Stimulated activated CD4-positive, alpha-beta T cell treated with anti-CD3 and anti-CD28 coated beads, TNF-alpha, amount 100 ng/mL, for 48 hours (primary cell): ENCODE measurements at regions not wholly inside any gene's neighbourhood (a gene's known extent, or its start where the extent isn't known, plus 50 kb on each side); places are given as distances from the start of the nearest gene placed in this dataset.
A peak's percentile ranks its signal among the peaks of the same experiment; 100 is the strongest.

Source experiments
- DNase-seq, 3 donors: peaks; one replicate each; pipeline ENCODE4 v3.0.0-alpha.2; 2020; ENCODE audit warnings: low read depth in 3 of 3

DNA sequence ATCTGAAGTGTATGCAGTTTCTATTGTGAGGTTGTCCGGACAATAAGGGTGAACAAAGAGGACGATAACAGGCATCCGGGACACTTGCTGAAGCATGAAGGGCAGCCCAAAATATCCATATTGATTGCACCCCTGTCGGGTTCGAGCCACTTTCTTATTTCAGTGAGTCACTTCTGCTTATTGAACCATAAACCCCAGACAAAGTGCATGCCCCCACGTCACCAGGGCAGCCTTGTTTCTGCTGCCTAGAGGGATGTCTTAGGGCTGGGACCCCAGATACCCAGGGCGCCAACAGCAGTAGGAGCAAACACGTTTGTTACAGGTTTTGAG, 175.3 kb upstream of the LYZL1 start:
- DNase-seq: no peak

DNA sequence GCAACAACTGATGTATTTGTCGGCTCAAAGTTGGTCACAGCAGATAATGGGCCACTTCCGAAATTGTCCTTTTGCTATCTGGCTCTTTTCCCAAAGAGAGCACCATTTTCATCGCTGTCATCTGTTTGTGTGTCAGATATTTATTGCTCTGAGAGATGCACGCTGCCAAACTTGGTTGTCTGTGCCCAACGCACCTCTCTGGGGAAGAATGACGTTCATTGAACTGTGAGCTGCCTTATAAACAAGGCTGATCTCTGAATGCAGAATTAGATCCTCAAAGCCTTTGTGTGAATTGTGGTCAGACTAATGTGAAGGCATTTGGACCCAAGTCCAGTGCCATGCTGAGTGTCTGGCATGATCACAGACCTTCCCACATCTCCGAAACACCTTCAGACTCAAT, 174.7 kb upstream of the LYZL1 start:
- no peak for DNase-seq

DNA sequence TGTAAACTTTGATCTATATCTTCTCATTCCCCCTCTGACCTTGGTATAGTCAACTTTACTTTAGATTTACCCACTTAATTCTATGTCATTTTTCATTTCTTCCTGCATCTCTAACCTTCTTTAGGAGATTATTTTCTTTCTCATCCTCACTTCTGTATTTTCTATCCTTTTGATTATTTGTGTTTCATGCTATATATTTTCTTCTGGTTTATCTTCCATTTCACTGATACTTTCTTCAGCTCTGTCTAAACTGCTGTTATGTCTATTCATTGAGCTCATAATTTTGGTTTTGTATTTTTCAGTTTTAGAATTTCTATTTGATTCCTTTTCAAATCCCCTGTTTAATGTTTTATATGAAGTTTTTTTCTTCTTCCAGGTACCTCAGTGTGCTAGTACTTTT, 171.1 kb upstream of the LYZL1 start:
- DNase-seq: no peak

DNA sequence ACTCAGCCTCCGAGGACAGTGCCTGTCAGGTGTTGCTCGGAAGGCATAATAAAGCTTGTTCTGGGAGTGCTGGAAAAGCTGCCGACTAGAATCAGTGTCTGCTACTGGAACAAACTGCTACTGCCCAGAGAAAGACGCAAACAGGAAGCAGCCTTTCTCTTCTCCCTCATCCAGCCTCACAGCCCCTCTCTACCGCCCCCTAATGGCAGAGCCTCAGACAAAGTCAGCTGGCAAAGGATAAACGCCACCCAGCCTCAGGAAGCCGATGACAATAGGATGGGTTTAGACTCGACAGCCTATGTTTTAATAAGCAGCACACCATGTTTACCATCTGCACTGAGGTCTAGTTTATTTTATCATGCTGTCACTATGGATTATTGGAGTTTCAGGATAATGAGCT, 169.5 kb upstream of the LYZL1 start:
- peak in 1 of 3 donors; percentile 4 for DNase-seq

DNA sequence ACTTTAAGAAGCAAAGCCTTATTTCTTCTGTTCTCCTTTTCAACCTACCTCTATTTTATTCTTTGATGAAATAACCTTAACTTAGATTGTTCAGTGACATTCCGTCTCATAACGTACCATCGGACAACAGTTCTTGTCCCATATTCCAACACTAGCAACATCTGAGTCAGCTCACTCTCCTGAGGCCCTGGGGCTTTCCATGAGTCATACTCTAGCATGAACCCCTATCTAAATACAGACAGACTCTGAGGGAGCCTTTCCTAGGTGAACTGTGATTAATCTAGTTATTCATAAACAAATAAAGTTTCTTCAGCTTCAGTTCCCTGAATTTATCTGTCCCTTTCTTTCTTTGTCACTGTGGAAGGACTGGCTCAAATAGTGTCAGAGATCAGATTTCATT, 168.7 kb upstream of the LYZL1 start:
- DNase-seq: no peak

DNA sequence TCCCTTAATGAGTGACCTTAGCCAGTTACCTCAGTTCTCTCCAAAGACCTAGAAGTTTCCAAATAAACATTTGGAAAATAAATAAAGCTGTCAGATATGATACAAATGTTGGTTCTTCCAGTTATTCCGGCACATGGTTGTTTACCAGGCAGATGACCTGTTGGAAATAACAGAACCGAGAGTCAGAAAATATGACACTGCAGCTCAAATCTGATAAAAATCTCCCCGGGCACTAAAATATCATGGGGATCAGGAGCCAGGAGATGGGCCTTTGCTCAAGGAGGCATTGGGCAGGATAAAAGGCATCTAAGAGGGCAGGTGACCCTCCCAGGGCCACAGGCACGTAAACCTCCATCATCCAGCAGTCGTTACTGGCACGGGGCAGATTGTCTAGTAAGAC, 164.0 kb upstream of the LYZL1 start:
- no peak for DNase-seq

DNA sequence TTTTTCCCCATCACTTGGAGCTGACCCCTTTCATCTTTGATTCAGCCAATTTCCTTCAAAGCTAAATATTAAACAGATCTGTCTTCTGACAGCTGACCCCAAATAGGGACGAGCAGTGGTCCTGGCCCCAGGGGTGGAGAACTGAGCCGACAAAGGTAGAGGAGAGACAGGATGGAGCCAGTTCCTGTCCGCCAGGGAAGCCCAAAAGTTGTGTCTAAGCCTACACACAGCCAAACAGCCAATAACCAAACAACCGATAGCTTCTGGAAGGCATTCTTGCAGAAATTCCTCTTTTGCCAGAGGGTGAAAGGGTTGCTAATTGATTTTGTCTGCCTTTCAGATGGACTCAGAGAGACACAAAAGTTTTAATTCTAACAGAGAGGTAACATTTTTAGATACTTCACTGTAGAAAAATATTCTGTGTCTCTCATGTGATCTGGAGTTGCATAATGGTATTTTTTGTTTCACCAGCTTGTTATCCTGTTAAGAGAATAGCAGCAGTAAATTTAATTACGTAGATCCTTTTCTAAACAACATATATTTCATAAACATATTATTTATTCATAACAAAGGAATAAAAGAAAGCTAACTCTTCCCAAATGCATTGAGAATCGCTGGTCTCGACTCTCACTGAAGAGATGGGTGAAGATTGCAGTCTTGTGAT, 161.7 kb upstream of the LYZL1 start:
- no peak for DNase-seq

DNA sequence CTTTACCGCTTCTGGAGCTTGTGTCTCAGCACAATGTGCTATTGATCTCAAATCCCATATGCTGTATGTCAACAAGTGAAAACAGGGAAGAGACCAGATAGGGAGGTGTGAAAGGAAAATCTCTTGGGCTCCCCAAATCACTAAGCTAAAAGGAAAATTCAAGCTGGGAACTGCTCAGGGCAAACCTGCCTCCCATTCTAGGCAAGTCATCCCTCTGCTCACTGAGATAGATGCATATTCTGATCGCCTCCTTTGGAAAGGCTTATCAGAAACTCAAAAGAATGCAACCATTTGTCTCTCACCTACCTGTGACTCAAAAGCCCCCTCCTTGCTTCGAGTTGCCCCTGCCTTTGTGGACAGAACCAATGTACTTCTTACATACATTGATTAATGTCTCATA, 161.1 kb upstream of the LYZL1 start:
- DNase-seq: no peak

DNA sequence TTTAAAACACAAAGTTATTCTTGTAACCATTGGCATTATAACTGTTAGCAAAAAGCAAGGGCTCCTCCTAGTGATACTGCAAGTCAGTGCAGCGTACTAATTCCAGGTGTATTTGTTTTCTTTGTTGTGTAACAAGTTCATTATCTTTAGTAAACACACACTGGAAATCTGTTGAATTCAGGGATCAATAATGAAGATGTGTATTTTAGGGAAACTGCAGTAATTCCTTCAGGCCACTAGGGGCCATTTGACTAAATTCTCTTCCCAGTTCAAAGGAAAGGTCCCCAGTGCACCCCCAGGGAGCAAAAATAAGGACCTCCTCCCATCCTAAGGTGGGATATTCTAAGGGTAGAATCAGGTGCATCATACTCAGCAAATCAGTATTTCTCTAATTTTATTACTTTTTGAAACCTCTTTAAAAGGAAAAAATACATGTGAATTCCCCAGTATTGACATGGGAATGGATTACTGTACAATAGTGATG, 158.6 kb upstream of the LYZL1 start:
- DNase-seq: no peak

DNA sequence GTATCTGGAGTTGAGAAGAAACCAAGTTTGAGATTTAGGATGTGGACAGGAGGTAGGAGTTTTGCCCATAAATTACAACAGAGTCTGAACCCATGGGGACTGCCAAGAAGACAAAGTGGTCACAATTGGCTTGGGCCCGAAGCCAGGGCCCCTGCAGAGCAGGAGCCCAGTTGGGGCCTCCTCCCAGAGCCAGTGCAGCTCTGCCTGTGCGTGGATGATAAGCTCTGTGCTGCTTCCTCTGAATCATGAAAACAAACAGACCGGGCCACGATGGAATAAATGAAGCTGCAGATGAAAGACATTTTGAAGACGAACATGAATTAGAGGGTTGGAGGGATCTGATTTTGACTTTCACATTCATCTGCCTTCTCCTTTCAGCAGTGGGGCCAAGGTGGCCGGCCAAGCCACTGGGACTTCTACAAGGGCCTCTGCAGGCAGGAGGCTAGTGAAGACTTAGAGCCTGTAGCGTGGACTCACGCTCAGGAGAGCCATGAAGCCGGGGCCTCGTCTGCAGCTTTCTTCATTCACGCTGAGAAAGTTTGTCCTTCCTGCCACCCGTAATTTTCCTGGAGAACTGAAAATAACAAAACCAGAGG, 156.8 kb upstream of the LYZL1 start:
- DNase-seq: no peak

DNA sequence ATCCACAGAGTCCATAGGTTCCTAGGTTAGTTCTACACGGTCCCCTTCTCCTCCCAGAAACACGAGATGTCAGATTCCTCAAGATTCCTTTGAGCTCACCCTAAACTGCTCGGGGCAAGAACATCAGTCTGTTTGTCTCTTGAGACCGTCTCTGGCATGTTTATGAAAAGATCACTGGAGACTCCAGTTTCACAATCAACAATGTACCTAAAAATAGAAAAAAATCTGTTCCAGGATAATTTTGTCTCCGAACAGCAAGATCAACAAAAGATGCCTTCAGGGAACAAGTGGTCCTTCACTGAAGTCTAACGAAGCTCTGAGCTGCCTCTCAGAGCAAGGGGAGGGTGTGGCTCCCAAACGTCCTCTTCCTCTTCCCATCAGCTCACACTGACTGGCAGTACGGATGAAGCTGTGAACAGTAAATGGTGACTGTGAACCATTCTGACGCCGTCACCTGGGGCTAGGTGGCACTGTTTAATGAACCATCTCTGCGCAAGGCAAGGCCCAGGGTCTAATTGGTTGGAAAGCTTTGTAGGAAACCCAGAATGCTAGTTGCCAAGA, 156.2 kb upstream of the LYZL1 start:
- no peak for DNase-seq

DNA sequence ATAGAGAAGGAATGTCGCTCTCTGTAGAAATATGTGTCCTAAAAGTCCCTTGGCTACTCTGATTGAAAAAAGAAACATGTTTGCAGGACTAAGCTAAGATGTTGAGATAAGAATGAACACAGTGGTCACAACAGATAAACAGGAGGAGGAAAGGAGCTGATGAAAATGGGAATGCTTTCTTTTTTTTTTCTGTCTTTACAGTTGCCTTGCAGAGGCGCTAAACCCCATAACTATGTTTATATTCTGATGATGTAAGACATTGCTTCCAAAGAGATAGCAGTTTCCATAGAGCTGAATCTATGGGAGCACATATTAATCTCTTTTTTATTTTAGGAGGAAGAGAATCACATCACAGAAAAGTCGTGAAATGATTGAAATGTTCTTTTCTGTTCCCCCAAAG, 153.5 kb upstream of the LYZL1 start:
- no peak for DNase-seq

DNA sequence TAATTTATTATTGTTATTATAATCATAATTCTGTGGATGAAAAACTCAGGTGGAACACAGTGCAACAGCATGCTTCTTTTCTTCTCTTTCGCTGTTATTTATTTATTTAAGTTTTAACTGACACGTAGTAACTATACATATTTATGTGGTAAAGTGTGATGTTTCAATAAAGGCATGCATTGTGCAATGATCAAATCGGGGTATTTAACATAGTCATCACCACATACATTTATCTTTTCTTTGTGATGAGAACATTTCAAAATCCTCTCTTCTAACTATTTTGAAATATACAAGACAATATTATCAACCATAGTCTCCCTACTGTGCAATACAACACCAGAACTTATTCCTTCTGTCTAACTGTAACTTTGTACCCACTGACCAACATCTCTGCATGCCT, 152.5 kb upstream of the LYZL1 start:
- DNase-seq: no peak

DNA sequence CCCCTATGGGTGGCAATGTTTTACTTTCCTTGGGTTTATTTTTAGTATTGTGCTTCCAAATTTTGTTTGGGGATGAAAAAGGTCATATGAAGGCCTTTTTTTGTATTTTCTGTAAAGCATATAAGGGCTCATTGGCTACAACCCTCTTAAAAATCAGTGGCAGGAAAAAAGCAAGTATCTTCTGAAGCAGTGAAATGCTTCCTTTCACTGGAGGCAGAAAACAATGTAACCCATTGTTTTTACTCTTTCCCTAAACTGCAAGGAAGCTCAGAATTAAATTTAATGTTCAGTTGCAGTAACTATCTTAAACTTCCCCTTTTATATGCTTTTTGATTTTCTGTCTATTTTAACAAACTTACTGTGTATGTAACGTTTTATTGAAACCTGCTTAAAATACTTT, 148.7 kb upstream of the LYZL1 start:
- no peak for DNase-seq

DNA sequence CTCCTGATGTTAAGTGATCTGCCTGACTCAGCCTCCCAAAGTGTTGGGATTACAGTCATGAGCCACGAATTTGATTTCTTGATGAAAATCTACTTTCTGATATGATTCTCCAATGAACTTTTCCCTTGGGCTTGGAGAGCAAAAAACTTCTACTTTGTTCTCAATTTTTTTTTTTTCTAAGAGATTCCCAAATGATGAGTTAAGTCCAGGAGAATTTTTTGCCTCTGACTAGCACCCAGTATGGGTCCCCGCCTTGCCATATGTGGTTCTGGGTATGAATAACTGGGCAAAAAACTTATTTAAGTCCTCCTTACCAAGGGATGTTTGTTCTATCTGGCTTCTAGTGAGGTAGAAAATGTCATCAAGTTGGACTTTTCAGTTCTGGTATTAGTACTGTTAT, 147.9 kb upstream of the LYZL1 start:
- DNase-seq: no peak

DNA sequence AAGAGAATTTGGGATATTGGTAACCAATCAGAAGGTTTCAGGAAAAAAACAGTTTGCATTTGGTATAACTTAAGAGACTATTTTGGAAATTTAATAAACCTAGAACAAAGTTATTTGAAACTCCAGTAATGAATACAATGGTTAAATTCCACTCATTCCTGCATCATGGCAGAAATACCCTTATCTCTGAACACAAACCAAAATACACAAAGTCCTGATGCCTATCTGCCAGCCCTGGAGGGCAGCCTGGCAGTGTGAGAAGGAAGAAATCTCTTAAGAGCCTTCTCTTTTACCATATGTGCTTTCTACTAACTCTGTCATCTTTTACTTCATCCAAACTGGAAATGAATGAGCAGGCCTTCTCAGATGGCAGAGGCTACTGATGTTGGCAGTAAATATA, 147.1 kb upstream of the LYZL1 start:
- no peak for DNase-seq

DNA sequence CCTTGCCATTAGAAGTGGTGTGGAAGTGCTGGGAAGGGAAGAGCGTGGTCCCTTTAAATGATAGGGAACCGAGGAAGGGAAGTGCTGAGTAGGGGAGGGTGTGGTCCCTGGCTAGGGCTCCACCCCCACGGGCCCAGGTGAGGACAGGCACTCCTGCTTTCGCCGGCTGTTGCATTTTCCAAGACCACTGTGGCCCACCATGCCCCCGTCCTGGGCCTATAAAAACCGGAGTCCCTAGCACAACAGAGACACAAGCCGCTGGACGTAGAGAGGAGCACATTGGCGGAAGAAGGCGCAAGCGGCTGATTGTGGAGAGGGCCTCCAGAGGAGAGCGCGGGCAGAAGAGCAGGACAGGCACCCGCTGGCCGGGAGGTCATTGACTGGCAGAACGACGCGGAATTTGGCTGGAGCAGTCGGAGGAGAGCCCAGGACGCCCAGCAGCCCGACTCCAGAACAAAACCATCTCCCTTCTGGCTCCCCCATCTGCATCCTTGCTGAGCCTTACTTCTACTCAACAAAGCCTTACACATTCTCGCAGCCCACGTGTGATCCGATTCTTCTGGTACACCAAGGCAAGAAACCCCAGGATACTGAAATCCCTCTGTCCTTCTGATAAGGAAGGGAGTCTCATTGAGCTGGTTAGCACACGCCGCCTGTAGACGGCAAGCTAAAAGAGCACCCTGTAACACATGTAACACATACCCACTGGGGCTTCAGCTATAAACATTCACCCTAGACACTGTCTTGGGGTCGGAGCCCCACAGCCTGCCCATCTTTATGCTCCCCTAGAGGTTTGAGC, 146.2 kb upstream of the LYZL1 start:
- no peak for DNase-seq

DNA sequence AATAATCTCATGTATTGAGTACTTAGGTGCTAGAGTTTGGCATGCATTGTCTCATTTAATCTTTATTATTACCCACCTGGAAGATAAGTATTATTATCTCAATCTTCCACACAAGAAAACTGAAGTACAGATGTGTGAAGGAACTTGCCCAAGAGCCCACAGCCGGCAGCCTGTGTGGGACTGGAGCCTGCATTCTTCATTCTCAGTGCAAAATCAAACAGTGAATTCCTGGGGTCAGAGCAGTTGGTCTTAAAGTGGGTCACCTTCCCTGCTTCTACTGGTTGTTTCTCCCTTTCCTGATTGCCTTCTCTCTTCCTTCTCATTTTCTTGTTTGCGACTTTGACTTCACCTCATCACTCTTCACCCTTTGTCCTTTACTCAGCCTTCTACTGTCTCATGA, 144.7 kb upstream of the LYZL1 start:
- DNase-seq: no peak

DNA sequence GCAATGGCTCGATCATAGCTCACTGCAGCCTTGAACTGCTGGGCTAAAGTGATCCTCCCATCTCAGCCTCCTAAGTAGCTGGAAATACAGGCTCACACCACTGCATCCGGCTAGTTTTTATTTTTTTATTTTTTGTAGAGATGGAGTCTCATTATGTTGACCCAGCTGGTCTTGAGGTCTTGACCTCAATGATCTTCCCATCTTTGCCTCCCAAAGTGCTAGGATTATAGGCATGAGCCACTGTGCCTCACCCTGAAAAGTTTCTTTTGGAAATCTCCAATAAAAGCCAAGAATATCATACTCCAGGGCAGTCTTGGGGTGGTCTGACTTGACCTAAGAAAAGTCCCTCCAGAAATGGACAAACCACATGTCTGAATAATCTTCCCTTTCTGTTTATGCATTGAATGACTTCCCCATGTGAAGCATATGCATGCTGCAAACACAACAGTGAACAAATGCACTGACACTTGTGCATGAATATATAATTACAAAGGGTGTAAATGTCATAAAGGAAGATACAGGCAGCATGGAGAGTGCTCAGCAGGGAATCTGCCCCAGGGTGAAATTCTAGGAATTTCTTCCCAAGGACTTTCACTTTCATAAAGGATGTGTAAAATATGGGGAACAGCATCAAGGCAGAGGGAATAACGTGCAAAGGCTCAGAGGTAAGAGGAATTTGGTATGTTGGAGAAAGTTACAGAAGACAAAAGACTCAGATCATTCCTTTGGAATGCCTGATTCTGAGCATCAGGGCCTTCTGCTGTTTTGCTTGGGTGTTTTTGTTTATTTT, 142.4 kb upstream of the LYZL1 start:
- DNase-seq: no peak

DNA sequence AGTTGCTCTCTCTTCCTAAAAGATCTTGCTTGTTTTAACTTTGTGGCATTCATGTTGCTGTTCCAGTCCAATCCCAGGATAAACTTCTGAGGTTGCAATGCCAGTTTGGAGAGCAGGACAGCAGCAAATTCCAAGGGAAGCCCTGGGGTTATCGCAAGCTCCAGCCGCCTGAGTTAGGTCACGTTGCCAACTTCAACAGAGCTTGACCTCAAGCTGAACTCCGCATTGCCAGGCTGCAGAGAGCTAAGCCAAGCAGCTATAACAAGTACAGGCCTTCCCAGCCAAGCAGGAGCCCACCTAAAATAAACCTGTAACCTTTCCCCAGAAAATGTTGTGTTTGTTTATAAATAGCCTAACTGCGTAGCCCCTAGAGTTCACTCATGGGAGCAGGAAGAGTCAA, 138.9 kb upstream of the LYZL1 start:
- DNase-seq: no peak

DNA sequence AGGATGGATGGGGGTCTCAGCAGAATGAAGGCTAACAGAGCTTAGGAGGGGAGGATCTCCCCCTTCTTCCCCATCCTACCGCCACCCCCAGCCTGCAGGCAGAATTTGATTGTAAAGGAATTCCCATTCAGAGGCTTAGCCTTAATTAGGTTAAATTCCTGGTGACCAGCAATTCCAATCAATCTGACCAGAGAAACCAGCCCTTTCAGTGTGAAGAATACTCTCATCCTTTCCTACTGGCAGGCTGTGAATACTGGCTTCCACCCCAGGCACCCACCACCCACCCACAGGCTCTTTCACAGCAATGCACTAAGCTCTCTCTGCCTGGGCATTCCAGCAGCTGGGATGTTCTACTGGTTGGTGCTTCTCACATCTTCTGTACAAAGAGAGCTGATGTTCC, 137.9 kb upstream of the LYZL1 start:
- DNase-seq: no peak

DNA sequence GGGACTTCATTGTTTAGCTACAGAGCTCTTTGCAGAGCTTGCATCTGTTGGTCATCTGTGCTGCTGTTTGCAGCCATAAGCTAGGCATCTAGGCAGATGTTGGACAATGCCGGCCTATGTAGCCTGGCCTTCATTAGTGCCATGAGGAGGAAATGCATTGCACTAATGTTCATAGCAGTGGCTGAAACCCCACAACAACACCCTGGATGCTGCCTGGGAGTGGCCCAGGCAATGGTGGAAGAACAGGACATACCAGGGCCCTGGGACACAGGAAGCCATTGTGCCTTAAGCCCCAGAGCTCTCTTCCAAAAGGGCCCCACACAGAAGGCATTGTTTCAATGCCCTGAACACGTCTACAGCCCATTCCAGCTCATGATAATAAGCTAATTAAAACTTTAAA, 131.5 kb upstream of the LYZL1 start:
- DNase-seq: no peak
